ENCODE measurements at regions not wholly inside any gene's neighbourhood (a gene's known extent, or its start where the extent isn't known, plus 50 kb on each side); places are given as distances from the start of the nearest gene placed in this dataset.

DNA sequence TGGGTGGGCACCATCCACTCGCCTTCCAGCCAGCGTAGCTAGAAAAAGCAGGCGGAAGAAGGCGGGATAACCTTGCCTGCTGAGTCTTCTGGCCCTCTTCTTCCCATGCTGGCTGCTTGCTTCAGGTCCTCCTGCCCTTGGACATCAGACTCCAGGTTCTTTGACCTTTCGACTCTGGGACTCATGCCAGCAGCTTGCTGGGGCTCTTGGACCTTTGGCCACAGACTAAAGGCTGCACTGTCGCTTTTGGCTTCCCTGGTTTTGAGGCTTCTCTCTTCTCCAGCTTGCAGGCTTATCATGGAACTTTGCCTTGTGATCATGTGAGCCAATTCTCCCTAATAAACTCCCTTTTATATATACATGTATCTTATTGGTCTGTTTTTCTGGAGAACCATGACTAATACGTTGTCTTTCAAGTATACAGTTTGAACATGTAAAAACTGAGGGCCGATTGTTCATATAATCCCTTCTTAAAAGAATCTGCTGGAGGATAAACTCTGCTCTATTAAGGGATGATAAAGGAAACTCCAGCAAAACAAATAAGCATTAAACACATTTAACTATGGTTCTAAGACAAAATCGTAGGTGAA is 116.6 kb upstream of the LCORL start:
- TF ChIP-seq, protein P1, sequence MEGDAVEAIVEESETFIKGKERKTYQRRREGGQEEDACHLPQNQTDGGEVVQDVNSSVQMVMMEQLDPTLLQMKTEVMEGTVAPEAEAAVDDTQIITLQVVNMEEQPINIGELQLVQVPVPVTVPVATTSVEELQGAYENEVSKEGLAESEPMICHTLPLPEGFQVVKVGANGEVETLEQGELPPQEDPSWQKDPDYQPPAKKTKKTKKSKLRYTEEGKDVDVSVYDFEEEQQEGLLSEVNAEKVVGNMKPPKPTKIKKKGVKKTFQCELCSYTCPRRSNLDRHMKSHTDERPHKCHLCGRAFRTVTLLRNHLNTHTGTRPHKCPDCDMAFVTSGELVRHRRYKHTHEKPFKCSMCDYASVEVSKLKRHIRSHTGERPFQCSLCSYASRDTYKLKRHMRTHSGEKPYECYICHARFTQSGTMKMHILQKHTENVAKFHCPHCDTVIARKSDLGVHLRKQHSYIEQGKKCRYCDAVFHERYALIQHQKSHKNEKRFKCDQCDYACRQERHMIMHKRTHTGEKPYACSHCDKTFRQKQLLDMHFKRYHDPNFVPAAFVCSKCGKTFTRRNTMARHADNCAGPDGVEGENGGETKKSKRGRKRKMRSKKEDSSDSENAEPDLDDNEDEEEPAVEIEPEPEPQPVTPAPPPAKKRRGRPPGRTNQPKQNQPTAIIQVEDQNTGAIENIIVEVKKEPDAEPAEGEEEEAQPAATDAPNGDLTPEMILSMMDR (conservative IDR thresholded peaks at IDR 0.05; ENCODE audit: low read depth, low read length), result no peak
- TF ChIP-seq EZH2 (IDR thresholded peaks at IDR 0.05; ENCODE audit: borderline replicate concordance, low read depth, low read length, poor library complexity, severe bottlenecking), result no peak
